SK-MEL-5 (cell line): ENCODE measurements at regions not wholly inside any gene's neighbourhood (a gene's known extent, or its start where the extent isn't known, plus 50 kb on each side); places are given as distances from the start of the nearest gene placed in this dataset.
"Not testable (repeated sequence)": the region's sequence is repeated elsewhere in the genome, so short reads cannot be mapped to it uniquely, and the experiment has no call there.

Source experiments
- DNase-seq: peaks from one replicate; pipeline ENCODE4 v3.0.0-alpha.2; 2016; ENCODE audit warnings: low read depth, low spot score
- in situ Hi-C: cut with HindIII; loops from 2 replicates; pipeline ENCODE4 v1.10.0; 2016; ENCODE audit warnings: low sequenced_read_pairs, high pct_unique_total_duplicates, low pct_unique_long_range_greater_than_20kb

DNA sequence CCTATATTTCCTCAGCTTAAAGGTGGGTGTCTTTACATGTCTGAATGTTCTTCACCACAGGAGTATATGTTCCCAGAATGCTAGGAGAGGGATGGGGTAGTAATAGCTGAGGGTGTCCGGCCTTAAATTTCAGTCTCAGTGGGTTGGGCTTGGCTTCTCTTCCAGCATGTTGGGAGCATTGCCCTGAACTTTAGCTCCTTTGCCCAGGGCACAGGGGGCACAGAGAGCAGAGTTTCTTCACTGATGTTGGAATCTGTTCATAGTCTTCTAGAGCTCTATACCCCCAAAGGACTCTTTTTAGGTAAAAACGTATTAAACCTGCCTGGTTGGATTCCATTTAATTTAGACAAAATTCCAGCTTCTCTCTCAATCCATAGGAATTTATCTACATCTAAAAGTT lies 154.4 kb upstream of the GCFC2 start:
- in situ Hi-C loops = no loop called here
- no peak for DNase-seq

GRCh38 chr2:75862547-75862946 lies 151.8 kb upstream of the GCFC2 start:
- in situ Hi-C loops = no loop called here

GRCh38 chr2:75853436-75853835 lies 142.7 kb upstream of the GCFC2 start:
- in situ Hi-C loops = no loop called here
- no peak for DNase-seq

More at GRCh38 chr2:75862547-75862946, 151.8 kb upstream of the GCFC2 start:
- DNase-seq = no peak

- no peak for DNase-seq
- in situ Hi-C loops = no loop called here
Observed at GRCh38 chr2:75852639-75853038, 141.9 kb upstream of the GCFC2 start.

- in situ Hi-C loops = no loop called here
- no peak for DNase-seq
Observed at GRCh38 chr2:75846683-75847190, 136.0 kb upstream of the GCFC2 start.

- DNase-seq = no peak
Observed at GRCh38 chr2:75844651-75845050, 133.9 kb upstream of the GCFC2 start.

GRCh38 chr2:75834588-75834987 lies 123.9 kb upstream of the GCFC2 start:
- in situ Hi-C loops = not testable (repeated sequence)
- DNase-seq = peak; percentile 22

More at GRCh38 chr2:75844651-75845050, 133.9 kb upstream of the GCFC2 start:
- in situ Hi-C loops = no loop called here

GRCh38 chr2:75833386-75833785 lies 122.7 kb upstream of the GCFC2 start:
- no peak for DNase-seq
- in situ Hi-C loops = no loop called here

DNA sequence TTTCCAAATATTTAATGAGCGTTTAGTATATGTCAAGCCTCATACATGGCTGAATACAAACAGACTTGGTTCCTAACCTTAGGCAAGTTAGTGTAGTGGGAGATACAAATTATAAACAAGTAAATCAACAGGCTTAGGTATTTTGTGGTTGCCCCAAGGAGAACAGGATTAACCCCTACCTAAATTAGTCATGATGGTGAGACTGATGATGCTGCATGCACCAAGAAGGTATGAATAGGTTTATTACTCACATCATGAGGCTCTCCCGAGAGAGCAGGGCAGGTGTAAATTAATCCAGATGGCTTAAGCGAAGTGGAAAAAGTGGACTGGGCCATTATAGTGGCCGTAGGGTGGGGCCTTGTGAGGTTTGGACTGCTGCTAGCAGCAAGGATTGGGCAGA lies 118.1 kb upstream of the GCFC2 start:
- DNase-seq = no peak
- in situ Hi-C loops = no loop called here

- in situ Hi-C loops, DNase-seq: not testable (repeated sequence)
Observed at GRCh38 chr2:75823515-75823914, 112.8 kb upstream of the GCFC2 start.

DNA sequence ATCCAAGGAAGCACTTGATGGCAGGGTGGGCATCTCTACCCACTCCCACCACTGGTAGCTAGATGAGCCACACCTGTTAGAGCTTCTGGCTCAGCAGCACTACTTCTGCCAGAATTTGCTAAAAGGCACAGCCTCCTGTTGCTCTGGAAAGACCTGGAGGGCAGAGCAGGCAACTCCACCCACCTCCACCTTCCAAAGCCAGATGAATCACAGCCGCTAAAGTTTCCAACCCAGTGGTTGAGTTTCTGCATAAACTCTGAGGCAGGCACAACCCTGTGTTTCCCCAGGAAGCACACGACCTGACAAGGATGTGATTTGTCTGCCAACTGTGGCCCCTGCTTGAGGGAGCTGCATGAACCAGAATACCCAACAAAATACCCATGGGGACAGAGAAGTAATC lies 111.6 kb upstream of the GCFC2 start:
- DNase-seq = no peak
- in situ Hi-C loops = no loop called here

GRCh38 chr2:75820693-75821092 lies 110.0 kb upstream of the GCFC2 start:
- no peak for DNase-seq
- in situ Hi-C loops = no loop called here

DNA sequence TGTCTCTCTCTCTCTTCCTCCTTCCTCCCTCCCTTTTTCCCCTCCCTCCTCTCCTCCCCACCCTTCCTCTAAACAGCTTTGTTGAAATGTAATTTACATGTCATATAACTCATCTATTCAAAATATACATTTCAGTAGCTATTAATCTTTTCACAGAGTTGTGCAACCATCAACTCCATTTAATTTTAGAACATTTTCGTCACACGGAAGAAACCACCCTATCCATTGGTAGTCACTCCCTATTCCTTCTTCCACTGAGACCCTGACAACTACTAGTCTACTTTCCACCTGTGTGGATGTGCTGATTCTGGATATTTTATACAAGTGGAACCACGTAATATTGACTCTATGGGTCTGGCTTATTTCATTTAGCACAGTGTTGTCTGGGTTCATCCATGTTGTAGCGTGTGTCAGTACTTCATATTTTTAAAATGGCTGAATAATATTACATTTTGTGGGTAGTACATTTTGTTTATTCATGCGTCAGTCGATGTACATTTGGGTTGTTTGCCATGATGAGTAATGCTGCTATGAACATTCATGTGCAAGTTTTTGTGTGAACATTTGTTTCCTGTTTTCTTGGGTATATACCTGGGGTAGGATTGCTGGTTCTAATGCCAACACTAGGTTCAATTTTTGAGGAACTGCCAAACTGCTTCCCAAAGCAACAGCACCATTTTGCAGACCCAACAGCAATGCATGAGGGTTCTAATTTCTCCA lies 100.1 kb upstream of the GCFC2 start:
- in situ Hi-C loops = no loop called here
- no peak for DNase-seq

- no peak for DNase-seq
- in situ Hi-C loops = no loop called here
Observed at GRCh38 chr2:75808793-75809535, 98.2 kb upstream of the GCFC2 start.

- no peak for DNase-seq
Observed at GRCh38 chr2:75807992-75808391, 97.3 kb upstream of the GCFC2 start.

DNA sequence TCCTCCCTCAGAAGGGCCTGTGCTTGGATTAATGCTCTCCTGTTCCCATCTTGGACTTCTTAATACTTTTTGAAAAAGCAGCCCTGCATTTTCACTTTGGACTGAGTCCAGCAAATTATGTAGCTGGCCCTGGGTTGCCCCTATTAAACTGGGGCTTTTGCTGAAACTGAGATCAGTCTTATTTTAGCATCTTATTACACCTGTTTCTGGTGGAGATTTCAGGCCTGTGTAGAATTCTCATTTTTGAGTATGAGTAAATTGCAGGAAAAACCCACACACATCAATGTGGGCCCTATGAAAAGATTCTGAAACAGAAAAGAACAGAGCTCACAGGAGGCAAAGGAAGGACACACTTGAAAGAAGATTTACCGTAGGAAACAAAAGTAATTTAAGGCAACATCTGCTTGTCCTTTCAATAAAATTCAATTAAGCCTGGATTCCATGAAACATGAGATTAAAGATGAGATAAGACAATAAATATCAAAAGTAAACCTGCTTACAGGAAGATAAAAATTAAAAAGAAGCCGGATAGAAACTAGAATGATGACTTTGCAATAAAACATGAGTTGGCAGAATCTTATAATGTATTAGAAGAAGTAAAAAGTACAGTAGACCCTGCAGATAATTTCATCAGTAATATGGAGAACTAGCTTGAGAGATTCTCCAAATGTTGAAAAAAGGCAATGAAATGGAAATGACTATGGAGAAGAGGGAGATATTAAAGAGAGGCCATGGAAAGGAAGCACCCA lies 90.7 kb upstream of the GCFC2 start:
- no peak for DNase-seq
- in situ Hi-C loops = no loop called here

More at GRCh38 chr2:75807992-75808391, 97.3 kb upstream of the GCFC2 start:
- in situ Hi-C loops = no loop called here

GRCh38 chr2:75800456-75800855 lies 89.7 kb upstream of the GCFC2 start:
- in situ Hi-C loops = no loop called here
- no peak for DNase-seq

- in situ Hi-C loops = no loop called here
- DNase-seq = no peak
Observed at GRCh38 chr2:75799859-75800258, 89.1 kb upstream of the GCFC2 start.
